ENCODE measurements at regions not wholly inside any gene's neighbourhood (a gene's known extent, or its start where the extent isn't known, plus 50 kb on each side); places are given as distances from the start of the nearest gene placed in this dataset.

DNA sequence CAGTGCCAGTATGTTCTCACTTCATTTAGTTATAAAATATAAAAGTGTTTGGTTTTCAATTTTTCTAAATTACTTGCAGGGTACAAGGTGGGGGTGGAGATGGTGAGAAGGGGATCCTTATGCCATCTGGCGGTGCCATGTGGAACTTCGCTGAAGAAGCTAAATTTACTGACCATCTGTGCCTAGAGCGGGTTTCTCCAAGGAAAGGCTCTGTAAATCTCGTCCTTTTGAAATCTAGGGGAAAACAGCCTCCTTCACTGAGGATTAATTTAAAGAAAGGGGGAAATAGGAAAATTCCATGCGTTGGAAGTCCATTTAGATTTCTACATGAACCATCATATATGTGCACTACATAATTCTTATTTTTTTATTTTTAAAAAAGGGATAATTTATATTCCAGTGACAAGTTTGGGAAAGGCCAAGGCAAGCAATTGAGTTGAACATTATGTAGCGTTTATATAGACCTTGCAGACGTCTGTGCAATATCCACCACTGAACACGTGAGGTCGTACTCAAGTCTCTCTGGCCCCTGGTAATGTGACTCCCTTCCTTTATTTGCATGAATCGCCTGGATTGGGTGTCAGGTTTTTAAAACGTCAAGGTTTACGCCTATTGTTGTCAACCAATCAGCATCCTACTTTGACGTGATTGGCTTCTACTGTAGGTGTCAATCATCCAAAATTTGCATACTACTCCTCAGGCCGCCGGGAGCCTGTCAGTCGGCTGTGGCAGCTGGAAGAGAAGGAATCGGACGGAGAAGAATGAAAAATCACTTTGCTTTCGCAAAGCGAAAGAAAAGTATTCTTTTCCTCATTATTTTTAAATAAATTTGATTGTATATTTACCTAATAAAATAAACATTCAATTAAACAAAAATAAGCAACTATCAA lies 297.1 kb upstream of the NFE2L3 start (continued):
- TF ChIP-seq, protein P1, sequence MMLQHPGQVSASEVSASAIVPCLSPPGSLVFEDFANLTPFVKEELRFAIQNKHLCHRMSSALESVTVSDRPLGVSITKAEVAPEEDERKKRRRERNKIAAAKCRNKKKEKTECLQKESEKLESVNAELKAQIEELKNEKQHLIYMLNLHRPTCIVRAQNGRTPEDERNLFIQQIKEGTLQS (IDR thresholded peaks at IDR 0.05): no peak
- no peak for TF ChIP-seq TCF7L2 (IDR thresholded peaks at IDR 0.05; ENCODE audit: borderline replicate concordance, extremely low read depth, insufficient read depth, insufficient read length)
- no peak for TF ChIP-seq CEBPB (IDR thresholded peaks at IDR 0.05; ENCODE audit: low read depth)
- TF ChIP-seq EZH2phosphoT487 (IDR thresholded peaks at IDR 0.05; ENCODE audit: borderline replicate concordance): no peak
- no peak for TF ChIP-seq ZNF274 (IDR thresholded peaks at IDR 0.05; ENCODE audit: low read depth, low read length)
- TF ChIP-seq EGR1 (IDR thresholded peaks at IDR 0.05; ENCODE audit: low read depth): 0 out of 2 replicates have a peak, but pooled peaks have one; percentile 27
- no peak for TF ChIP-seq ZFX (IDR thresholded peaks at IDR 0.05)
- peak; percentile 55 for TF ChIP-seq POLR2AphosphoS5 (IDR thresholded peaks at IDR 0.05; ENCODE audit: low read depth, low read length)
- TF ChIP-seq, protein P2, sequence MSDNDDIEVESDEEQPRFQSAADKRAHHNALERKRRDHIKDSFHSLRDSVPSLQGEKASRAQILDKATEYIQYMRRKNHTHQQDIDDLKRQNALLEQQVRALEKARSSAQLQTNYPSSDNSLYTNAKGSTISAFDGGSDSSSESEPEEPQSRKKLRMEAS (IDR thresholded peaks at IDR 0.05): peak; percentile 47; the same call in 1 of the 2 replicates
- no peak for TF ChIP-seq YY1 (IDR thresholded peaks at IDR 0.05; ENCODE audit: extremely low read depth, insufficient replicate concordance, low read depth, low read length)
- no peak for TF ChIP-seq POLR2A (IDR thresholded peaks at IDR 0.05; ENCODE audit: borderline replicate concordance, extremely low read depth, insufficient read depth, insufficient read length)

DNA sequence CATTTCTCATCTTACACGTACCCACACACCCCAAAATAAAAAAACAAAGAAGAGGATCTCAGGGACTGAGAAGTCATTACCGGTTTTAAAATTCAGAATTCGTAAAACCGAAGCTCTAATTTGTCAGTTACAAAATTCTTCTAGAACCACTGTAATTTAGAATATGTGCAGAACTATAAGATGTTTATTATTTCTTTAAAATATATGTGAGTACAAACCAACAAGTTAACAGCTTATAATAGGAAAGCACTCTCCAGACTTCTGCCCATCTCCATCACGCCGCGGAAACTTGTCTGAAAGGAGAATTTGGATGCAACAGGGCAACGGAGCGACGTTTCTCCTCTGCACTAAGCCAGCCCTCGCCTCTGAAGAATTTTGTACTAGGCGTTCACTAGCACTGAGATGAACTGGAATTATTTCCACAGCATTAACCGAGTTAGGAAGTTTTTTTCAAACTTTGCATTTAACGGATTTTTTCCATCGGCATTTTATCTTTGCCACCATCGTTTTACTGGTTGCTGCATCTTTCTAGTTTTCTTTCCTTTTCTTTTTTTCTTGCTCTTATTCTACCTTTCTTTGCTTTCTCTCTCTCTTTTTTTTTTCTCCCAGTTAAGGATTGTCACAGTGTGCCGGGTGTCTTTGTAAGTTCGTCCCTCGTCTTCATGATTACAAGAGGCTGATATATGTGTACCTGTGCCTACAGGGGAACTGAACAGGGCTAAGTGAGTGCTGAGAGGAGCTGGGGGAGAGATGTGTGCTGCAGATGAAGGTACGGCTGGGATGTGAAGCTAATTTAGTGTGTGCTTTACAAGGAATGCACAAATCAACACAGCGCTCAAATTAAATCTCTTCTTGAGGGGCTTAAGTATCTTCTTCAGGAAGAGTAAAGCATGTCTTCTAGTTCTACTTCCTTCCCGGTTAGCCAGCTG lies 295.9 kb upstream of the NFE2L3 start:
- RAD21 ChIA-PET (ENCODE audit: low non-redundant PET in 1 of 2, low total read pairs in 2 of 2, uncharacterized antibody in 2 of 2, unreplicated experiment in 2 of 2): no interaction called here
- Histone ChIP-seq H3K4me2 (ENCODE audit: low read length) (peak overlapping the region; percentile 79), H2AFZ (ENCODE audit: low read depth, low read length, poor library complexity, severe bottlenecking) (peak overlapping the region; percentile 32), H3K9ac (ENCODE audit: low read length) (peak overlapping the region; percentile 47), H3K79me2 (ENCODE audit: insufficient read depth, low read length) (no peaks in the 10 kb centered on the region), H3K4me3 (replicated peaks in 1 of 2; ENCODE audit: low read depth in 1 of 2, low read length in 2 of 2) (peak overlapping the region; percentile 43 to 58), H3K27ac (ENCODE audit: low read depth, low read length) (no peak overlapping the region), H3K9me2 (ENCODE audit: insufficient read depth) (no peaks in the 10 kb centered on the region), H3K9me3 (ENCODE audit: control insufficient read depth in 1 of 2, insufficient read depth in 1 of 2, low read depth in 1 of 2, low read length in 2 of 2) (no peaks in the 10 kb centered on the region), H3K27me3 (ENCODE audit: insufficient read depth, low read length) (peaks cover 14% of the 10 kb centered on the region; the same call in 1 of the 2 replicates), H4K20me1 (ENCODE audit: insufficient read depth) (no peaks in the 10 kb centered on the region), H3K4me1 (ENCODE audit: control insufficient read depth in 1 of 2, insufficient read depth in 2 of 2, low read length in 2 of 2) (peaks cover 3 to 25% of the 10 kb centered on the region in 2 experiments; a peak in 3 of 4 replicates), H3K36me3 (ENCODE audit: control insufficient read depth in 1 of 2, insufficient read depth in 2 of 2, low read length in 2 of 2) (no peaks in the 10 kb centered on the region)
- BruUV-seq (replicated peaks): no TSS peak
- peak; percentile 98; the same call in 1 of the 2 replicates for TF ChIP-seq EZH2 (IDR thresholded peaks at IDR 0.05)
- no peak for TF ChIP-seq CEBPB (IDR thresholded peaks at IDR 0.05; ENCODE audit: low read depth)
- TF ChIP-seq SP1 (IDR thresholded peaks at IDR 0.05; ENCODE audit: low read depth): no peak
- TF ChIP-seq EGR1 (IDR thresholded peaks at IDR 0.05; ENCODE audit: low read depth): no peak
- POLR2A ChIA-PET: no interaction called here
- ATAC-seq (no peak), DNase-seq (ENCODE audit: low read depth, low spot score) (no peak)
- intact Hi-C loops (cut with micrococcal nuclease): no loop called here
- CTCF ChIA-PET: no interaction called here

All from HCT116 (cell line).